Left lung (tissue), 4 donors: ENCODE measurements at regions not wholly inside any gene's neighbourhood (a gene's known extent, or its start where the extent isn't known, plus 50 kb on each side); places are given as distances from the start of the nearest gene placed in this dataset.

Source experiments
- ATAC-seq: fragments of 200-7000 bp; cut with Tn5 transposase; one replicate; pipeline ENCODE4 v1.9.1; 2020; ENCODE audit warnings: moderate library complexity
- DNase-seq, 4 donors: peaks; one replicate each; pipeline ENCODE4 v3.0.0-alpha.2; 2013 to 2020
- H3K27ac ChIP-seq, 2 donors: fragments of 200-600 bp; sonication (generic) in 1 of 2; one replicate each; pipeline versions ENCODE4 v1.5.0 to v1.8.0; 2020 to 2021
- H3K27me3 ChIP-seq, 2 donors: fragments of 200-600 bp; sonication (generic) in 1 of 2; one replicate each; pipeline versions ENCODE4 v1.5.0 to v1.8.0; 2020 to 2021
- H3K36me3 ChIP-seq, 2 donors: fragments of 200-600 bp; sonication (generic) in 1 of 2; one replicate each; pipeline versions ENCODE4 v1.5.0 to v1.8.0; 2020 to 2021
- H3K4me1 ChIP-seq, 2 donors: fragments of 200-600 bp; one replicate each; pipeline ENCODE4 v1.8.0; 2021
- H3K4me3 ChIP-seq, 2 donors: fragments of 200-600 bp; sonication (generic) in 1 of 2; one replicate each; pipeline versions ENCODE4 v1.5.0 to v1.8.0; 2020 to 2021; ENCODE audit warnings: mild to moderate bottlenecking in 1 of 2
- H3K9me3 ChIP-seq, 2 donors: fragments of 200-600 bp; sonication (generic) in 1 of 2; one replicate each; pipeline versions ENCODE4 v1.5.0 to v1.8.0; 2020 to 2021
- intact Hi-C, 2 donors: fragments of 100-400 bp; cut with DNase I; formaldehyde crosslinking; loops; one replicate each; pipeline versions ENCODE4 v1.11.2 to v1.14.2; 2022
- TF ChIP-seq, protein P1 (sequence below), 2 donors: fragments of 200-600 bp; sonication (generic) in 1 of 2; IDR thresholded peaks; one replicate each; pipeline versions ENCODE4 v1.5.0 to v1.8.0; 2021; ENCODE audit warnings: antibody characterized with exemption in 2 of 2
- donor health status: DM: no; HTN: yes; CAD: no.
- donor health status: DM: no; HTN: no; CAD: no.

- no peak for DNase-seq
- Histone ChIP-seq H3K4me3 (no peak overlapping the region), H3K27me3 (no peaks in the 10 kb centered on the region), H3K36me3 (no peaks in the 10 kb centered on the region), H3K9me3 (peaks cover 0 to 14% of the 10 kb centered on the region in 2 donors), H3K27ac (no peak overlapping the region), H3K4me1 (no peaks in the 10 kb centered on the region)
- intact Hi-C loops: no loop called here
- ATAC-seq: no peak
- TF ChIP-seq, protein P1, sequence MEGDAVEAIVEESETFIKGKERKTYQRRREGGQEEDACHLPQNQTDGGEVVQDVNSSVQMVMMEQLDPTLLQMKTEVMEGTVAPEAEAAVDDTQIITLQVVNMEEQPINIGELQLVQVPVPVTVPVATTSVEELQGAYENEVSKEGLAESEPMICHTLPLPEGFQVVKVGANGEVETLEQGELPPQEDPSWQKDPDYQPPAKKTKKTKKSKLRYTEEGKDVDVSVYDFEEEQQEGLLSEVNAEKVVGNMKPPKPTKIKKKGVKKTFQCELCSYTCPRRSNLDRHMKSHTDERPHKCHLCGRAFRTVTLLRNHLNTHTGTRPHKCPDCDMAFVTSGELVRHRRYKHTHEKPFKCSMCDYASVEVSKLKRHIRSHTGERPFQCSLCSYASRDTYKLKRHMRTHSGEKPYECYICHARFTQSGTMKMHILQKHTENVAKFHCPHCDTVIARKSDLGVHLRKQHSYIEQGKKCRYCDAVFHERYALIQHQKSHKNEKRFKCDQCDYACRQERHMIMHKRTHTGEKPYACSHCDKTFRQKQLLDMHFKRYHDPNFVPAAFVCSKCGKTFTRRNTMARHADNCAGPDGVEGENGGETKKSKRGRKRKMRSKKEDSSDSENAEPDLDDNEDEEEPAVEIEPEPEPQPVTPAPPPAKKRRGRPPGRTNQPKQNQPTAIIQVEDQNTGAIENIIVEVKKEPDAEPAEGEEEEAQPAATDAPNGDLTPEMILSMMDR (IDR thresholded peaks at IDR 0.05): no peak
These were observed 114.6 kb upstream of the HTR1E start for GRCh38 chr6:86822747-86823146.

GRCh38 chr6:86820750-86821149 lies 116.6 kb upstream of the HTR1E start:
- H3K27ac ChIP-seq: no peak overlapping the region
- no peaks in the 10 kb centered on the region for H3K4me1 ChIP-seq
- ATAC-seq (no peak), DNase-seq (no peak)
- TF ChIP-seq, protein P1 (IDR thresholded peaks at IDR 0.05): no peak
- H3K9me3 ChIP-seq: peaks cover 0 to 19% of the 10 kb centered on the region in 2 donors
- no peaks in the 10 kb centered on the region for H3K36me3 ChIP-seq
- H3K4me3 ChIP-seq: no peak overlapping the region
- intact Hi-C loops: no loop called here
- H3K27me3 ChIP-seq: no peaks in the 10 kb centered on the region

DNA sequence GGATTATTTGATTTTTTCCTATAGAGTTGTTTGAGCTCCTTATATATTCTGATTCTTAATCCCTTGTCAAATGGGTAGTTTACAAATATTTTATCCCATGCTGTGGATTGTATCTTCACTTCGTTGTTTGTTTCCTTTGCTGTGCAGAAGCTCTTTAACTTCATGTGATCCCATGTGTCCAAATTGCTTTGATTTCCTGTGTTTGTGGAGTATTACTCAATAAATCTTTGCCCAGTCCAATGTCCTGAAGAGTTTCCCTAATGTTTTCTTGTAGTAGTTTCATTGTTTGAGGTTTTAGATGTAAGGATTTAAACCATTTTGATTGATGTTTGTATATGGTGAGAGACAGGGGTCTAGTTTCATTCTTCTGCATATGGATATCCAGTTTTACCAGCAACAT lies 143.7 kb upstream of the HTR1E start:
- intact Hi-C loops: no loop called here
- ATAC-seq (no peak), DNase-seq (no peak)
- Histone ChIP-seq H3K27me3 (no peaks in the 10 kb centered on the region), H3K4me3 (no peak overlapping the region), H3K27ac (no peak overlapping the region), H3K9me3 (peaks cover 0 to 12% of the 10 kb centered on the region in 2 donors), H3K36me3 (no peaks in the 10 kb centered on the region), H3K4me1 (no peaks in the 10 kb centered on the region)
- TF ChIP-seq, protein P1 (IDR thresholded peaks at IDR 0.05): no peak

DNA sequence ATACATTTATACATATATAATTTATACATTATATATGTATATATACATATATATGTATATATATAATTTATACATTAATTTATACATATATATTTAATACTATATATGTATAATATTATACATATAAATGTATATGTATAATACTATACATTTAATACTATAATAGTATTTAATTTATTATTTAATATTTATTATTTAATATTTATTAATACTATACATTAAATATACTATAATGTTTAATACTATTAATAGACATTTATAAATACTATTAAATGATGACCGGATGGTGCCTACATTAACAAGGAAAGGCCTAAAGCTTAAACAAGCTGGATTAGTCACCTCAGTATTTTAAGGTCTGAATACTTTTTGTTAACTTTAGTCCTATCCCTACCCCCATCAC lies 145.9 kb upstream of the HTR1E start:
- ATAC-seq (no peak), DNase-seq (no peak)
- intact Hi-C loops: no loop called here
- H3K4me1 ChIP-seq: no peaks in the 10 kb centered on the region
- no peak overlapping the region for H3K4me3 ChIP-seq
- no peaks in the 10 kb centered on the region for H3K27me3 ChIP-seq
- H3K9me3 ChIP-seq: peaks cover 0 to 4% of the 10 kb centered on the region in 2 donors
- no peak overlapping the region for H3K27ac ChIP-seq
- TF ChIP-seq, protein P1 (IDR thresholded peaks at IDR 0.05): no peak
- H3K36me3 ChIP-seq: no peaks in the 10 kb centered on the region

GRCh38 chr6:86789779-86790411 lies 147.4 kb upstream of the HTR1E start:
- ATAC-seq (no peak), DNase-seq (no peak)
- intact Hi-C loops: no loop called here
- TF ChIP-seq, protein P1 (IDR thresholded peaks at IDR 0.05): no peak
- no peak overlapping the region for H3K4me3 ChIP-seq
- no peak overlapping the region for H3K27ac ChIP-seq
- no peaks in the 10 kb centered on the region for H3K4me1 ChIP-seq
- no peaks in the 10 kb centered on the region for H3K36me3 ChIP-seq
- no peaks in the 10 kb centered on the region for H3K9me3 ChIP-seq
- H3K27me3 ChIP-seq: no peaks in the 10 kb centered on the region
